ENCODE measurements at regions not wholly inside any gene's neighbourhood (a gene's known extent, or its start where the extent isn't known, plus 50 kb on each side); places are given as distances from the start of the nearest gene placed in this dataset.

DNA sequence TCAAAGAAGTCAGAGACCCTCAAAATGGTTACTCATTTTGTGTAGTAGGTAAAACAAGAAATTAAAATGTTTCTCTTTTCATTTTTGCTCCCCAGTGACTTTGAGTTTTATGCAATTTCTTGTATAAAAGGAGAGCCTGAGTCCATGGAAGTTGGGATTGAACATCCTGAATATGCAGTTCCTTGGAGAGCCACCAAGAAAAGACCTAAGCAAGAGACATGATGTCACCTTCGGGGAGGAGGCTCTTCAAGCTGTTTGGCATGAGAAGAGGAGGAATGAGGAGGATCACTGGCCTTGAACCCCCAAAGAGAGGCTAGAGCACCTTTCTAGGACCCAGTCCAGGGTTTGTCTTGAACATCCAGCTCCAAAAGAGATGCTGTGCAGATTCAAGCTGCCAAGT lies 62.3 kb upstream of the CALM2 start:
- TF ChIP-seq TCF12 (IDR thresholded peaks at IDR 0.05; ENCODE audit: low read depth): no peak
- TF ChIP-seq, protein P1, sequence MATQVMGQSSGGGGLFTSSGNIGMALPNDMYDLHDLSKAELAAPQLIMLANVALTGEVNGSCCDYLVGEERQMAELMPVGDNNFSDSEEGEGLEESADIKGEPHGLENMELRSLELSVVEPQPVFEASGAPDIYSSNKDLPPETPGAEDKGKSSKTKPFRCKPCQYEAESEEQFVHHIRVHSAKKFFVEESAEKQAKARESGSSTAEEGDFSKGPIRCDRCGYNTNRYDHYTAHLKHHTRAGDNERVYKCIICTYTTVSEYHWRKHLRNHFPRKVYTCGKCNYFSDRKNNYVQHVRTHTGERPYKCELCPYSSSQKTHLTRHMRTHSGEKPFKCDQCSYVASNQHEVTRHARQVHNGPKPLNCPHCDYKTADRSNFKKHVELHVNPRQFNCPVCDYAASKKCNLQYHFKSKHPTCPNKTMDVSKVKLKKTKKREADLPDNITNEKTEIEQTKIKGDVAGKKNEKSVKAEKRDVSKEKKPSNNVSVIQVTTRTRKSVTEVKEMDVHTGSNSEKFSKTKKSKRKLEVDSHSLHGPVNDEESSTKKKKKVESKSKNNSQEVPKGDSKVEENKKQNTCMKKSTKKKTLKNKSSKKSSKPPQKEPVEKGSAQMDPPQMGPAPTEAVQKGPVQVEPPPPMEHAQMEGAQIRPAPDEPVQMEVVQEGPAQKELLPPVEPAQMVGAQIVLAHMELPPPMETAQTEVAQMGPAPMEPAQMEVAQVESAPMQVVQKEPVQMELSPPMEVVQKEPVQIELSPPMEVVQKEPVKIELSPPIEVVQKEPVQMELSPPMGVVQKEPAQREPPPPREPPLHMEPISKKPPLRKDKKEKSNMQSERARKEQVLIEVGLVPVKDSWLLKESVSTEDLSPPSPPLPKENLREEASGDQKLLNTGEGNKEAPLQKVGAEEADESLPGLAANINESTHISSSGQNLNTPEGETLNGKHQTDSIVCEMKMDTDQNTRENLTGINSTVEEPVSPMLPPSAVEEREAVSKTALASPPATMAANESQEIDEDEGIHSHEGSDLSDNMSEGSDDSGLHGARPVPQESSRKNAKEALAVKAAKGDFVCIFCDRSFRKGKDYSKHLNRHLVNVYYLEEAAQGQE (IDR thresholded peaks at IDR 0.05; ENCODE audit: low read depth): no peak
- TF ChIP-seq CEBPB (IDR thresholded peaks at IDR 0.05): no peak
- TF ChIP-seq, protein P2, sequence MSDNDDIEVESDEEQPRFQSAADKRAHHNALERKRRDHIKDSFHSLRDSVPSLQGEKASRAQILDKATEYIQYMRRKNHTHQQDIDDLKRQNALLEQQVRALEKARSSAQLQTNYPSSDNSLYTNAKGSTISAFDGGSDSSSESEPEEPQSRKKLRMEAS (IDR thresholded peaks at IDR 0.05): no peak
- no peak for TF ChIP-seq TAF1 (IDR thresholded peaks at IDR 0.05; ENCODE audit: low read depth)
- TF ChIP-seq EGR1 (IDR thresholded peaks at IDR 0.05): no peak
- TF ChIP-seq NFIC (IDR thresholded peaks at IDR 0.05): no peak
- TF ChIP-seq TEAD4 (IDR thresholded peaks at IDR 0.05): no peak
- TF ChIP-seq, protein P3, sequence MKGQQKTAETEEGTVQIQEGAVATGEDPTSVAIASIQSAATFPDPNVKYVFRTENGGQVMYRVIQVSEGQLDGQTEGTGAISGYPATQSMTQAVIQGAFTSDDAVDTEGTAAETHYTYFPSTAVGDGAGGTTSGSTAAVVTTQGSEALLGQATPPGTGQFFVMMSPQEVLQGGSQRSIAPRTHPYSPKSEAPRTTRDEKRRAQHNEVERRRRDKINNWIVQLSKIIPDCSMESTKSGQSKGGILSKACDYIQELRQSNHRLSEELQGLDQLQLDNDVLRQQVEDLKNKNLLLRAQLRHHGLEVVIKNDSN (IDR thresholded peaks at IDR 0.05): no peak
- TF ChIP-seq ZBTB7A (IDR thresholded peaks at IDR 0.05; ENCODE audit: low read depth): no peak
- TF ChIP-seq FOXM1 (IDR thresholded peaks at IDR 0.05; ENCODE audit: borderline replicate concordance, low read depth): no peak
- TF ChIP-seq CREB1 (IDR thresholded peaks at IDR 0.05; ENCODE audit: low read depth): no peak
- TF ChIP-seq RAD21 (IDR thresholded peaks at IDR 0.05; ENCODE audit: low read depth): no peak
- no peak for TF ChIP-seq EP300 (IDR thresholded peaks at IDR 0.05; ENCODE audit: borderline replicate concordance)

DNA sequence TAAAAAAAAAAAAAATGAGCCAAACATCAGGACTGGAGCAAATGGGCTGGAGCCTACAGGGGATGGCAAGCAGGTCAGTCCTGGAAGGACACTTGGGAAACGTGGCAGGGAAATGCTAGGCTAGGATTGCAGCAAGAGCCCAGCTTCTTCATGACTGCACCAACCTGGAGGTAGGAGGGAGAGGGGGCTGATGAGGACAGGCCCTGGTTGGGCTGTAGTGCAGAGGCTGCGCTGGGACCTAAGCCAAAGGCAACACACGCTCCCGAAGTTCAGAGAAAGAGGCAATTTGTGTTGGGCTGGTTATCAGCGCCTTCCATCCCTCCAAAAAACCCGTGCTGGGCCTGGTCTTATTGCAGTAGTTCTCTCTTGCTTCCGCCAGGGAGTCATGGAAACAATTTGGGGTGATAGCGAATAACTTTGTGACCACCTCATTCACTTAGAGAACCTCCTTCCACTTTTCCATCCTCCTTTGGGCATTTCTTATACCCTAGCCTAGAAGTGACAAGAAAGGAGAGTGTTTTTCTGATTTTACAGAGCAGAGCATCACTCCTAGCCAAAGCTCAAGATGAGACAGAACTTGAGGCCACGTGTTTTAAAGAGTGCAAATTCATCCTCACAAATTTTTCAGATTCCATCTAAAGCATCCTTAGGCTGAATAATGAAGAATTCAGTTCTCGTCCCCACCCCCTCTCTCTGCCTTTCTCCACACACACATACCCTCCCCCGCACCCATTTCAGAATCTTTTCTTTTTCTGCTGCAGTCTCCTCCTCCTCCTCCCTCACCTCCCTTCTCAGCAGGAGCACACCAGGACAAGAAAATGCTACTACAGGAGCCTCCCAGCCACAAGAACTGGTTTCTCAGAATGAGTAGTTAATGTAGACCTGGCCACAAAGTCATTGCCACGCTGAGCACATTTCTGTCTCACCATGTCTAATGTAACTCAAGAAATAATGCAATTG lies 61.3 kb upstream of the CALM2 start:
- TF ChIP-seq FOXM1 (IDR thresholded peaks at IDR 0.05; ENCODE audit: borderline replicate concordance, low read depth) (no peak), ZBTB7A (IDR thresholded peaks at IDR 0.05; ENCODE audit: low read depth) (no peak), TEAD4 (IDR thresholded peaks at IDR 0.05) (no peak), TCF12 (IDR thresholded peaks at IDR 0.05; ENCODE audit: low read depth) (no peak), CREB1 (IDR thresholded peaks at IDR 0.05; ENCODE audit: low read depth) (no peak), RAD21 (IDR thresholded peaks at IDR 0.05; ENCODE audit: low read depth) (no peak), EP300 (IDR thresholded peaks at IDR 0.05; ENCODE audit: borderline replicate concordance) (no peak), YY1 (IDR thresholded peaks at IDR 0.05; ENCODE audit: low read depth) (no peak), NFIC (IDR thresholded peaks at IDR 0.05) (no peak), CEBPB (IDR thresholded peaks at IDR 0.05) (no peak), EGR1 (IDR thresholded peaks at IDR 0.05) (no peak)
- TF ChIP-seq, protein P2 (IDR thresholded peaks at IDR 0.05): no peak
- TF ChIP-seq, protein P3 (IDR thresholded peaks at IDR 0.05): no peak
- TF ChIP-seq, protein P1 (IDR thresholded peaks at IDR 0.05; ENCODE audit: low read depth): no peak

DNA sequence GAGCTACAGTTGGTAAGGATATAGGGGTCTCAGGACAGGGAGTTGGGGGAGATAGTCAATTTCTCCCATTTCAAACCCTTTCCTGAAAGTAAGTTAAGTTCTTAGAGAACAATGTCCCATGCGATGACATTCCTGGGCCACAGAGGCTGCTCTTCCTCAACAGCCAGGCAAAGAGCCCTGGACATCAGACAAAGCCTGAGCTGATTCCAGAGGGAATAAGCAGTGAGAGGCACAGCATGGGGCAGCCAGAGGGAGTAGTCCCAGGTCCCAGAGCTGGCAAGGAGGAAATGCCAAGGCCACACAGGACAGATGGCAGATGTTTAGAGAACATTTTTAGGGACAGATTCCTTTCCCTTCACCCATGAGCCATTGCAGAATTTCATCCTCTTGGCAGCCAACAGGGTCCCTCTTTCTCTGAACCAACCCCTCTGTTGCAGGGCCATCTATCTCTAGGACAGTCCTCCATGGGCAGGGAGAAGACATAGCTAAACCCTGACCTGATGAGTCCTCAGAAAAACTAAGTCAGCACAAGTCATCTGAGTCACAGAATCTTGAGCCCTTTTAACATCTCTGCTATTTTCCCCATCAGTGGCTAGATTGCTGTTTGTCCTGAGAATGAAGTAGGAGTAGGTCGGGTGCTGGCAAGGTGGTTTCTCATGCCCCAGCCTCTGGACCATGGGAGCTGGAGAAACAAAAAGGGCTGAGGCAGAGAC lies 60.3 kb upstream of the CALM2 start:
- TF ChIP-seq, protein P2 (IDR thresholded peaks at IDR 0.05): no peak
- TF ChIP-seq FOXM1 (IDR thresholded peaks at IDR 0.05; ENCODE audit: borderline replicate concordance, low read depth) (no peak), RAD21 (IDR thresholded peaks at IDR 0.05; ENCODE audit: low read depth) (no peak), TAF1 (IDR thresholded peaks at IDR 0.05; ENCODE audit: low read depth) (no peak), YY1 (IDR thresholded peaks at IDR 0.05; ENCODE audit: low read depth) (no peak), EGR1 (IDR thresholded peaks at IDR 0.05) (no peak), CREB1 (IDR thresholded peaks at IDR 0.05; ENCODE audit: low read depth) (no peak)

DNA sequence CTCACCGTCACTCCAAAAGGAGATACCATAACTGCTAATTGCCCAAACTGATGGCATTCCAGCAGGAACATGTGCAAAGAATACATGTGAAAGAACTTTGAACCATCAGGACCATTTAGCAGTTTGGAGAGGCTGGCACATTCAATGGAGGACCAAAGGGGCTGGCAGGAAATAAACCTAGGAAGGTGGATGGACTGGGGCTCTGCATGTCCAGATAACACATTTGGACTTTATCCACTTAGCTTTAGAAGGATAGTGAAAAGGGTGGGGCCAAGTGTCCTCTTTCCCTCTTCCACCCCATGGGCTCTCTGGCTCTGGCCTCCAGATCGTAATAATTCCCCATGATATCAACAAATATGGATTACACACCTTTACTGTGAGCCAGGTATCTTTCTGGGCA lies 58.8 kb upstream of the CALM2 start:
- TF ChIP-seq TAF1 (IDR thresholded peaks at IDR 0.05; ENCODE audit: low read depth) (no peak), TCF12 (IDR thresholded peaks at IDR 0.05; ENCODE audit: low read depth) (no peak), EGR1 (IDR thresholded peaks at IDR 0.05) (no peak), FOXM1 (IDR thresholded peaks at IDR 0.05; ENCODE audit: borderline replicate concordance, low read depth) (no peak), NFIC (IDR thresholded peaks at IDR 0.05) (no peak), ZBTB7A (IDR thresholded peaks at IDR 0.05; ENCODE audit: low read depth) (no peak), YY1 (IDR thresholded peaks at IDR 0.05; ENCODE audit: low read depth) (no peak), CREB1 (IDR thresholded peaks at IDR 0.05; ENCODE audit: low read depth) (no peak), CEBPB (IDR thresholded peaks at IDR 0.05) (no peak), RAD21 (IDR thresholded peaks at IDR 0.05; ENCODE audit: low read depth) (no peak), EP300 (IDR thresholded peaks at IDR 0.05; ENCODE audit: borderline replicate concordance) (no peak), TEAD4 (IDR thresholded peaks at IDR 0.05) (no peak)
- TF ChIP-seq, protein P3 (IDR thresholded peaks at IDR 0.05): no peak
- TF ChIP-seq, protein P1 (IDR thresholded peaks at IDR 0.05; ENCODE audit: low read depth): no peak
- TF ChIP-seq, protein P2 (IDR thresholded peaks at IDR 0.05): no peak

Measured in Ishikawa (cell line).